GM23338 (cell line): ENCODE measurements at regions not wholly inside any gene's neighbourhood (a gene's known extent, or its start where the extent isn't known, plus 50 kb on each side); places are given as distances from the start of the nearest gene placed in this dataset.

Experiments used
- CREB1 ChIP-seq: fragments of 250-450 bp; sonication (Bioruptor Pico); IDR thresholded peaks from 2 replicates; pipeline ENCODE4 v1.5.0; 2020; ENCODE audit warnings: low read depth, mild to moderate bottlenecking, moderate library complexity
- CTCF ChIP-seq, 2 experiments: fragments of 200-600 bp in 1 of 2; sonication (generic) in 1 of 2; conservative IDR thresholded peaks; 2 replicates each; pipeline versions ENCODE4 v1.5.1 to v1.6.1; 2016 to 2017; ENCODE audit warnings: antibody characterized with exemption in 2 of 2, low read depth in 2 of 2, mild to moderate bottlenecking in 2 of 2, moderate library complexity in 1 of 2
- ETS1 ChIP-seq: IDR thresholded peaks from 2 replicates; pipeline ENCODE4 v1.6.1; 2016; ENCODE audit warnings: antibody characterized with exemption
- EZH2 ChIP-seq: fragments of 200-600 bp; sonication (generic); IDR thresholded peaks from one replicate; pipeline ENCODE4 v1.8.0; 2017; ENCODE audit warnings: antibody characterized with exemption, mild to moderate bottlenecking, low read depth; ENCODE audit not compliant: unreplicated experiment
- EZH2phosphoT487 ChIP-seq: fragments of 200-600 bp; sonication (generic); IDR thresholded peaks from one replicate; pipeline ENCODE4 v1.8.1; 2018; ENCODE audit warnings: antibody characterized with exemption; ENCODE audit not compliant: unreplicated experiment
- JUNB ChIP-seq: IDR thresholded peaks from one replicate; pipeline ENCODE4 v1.6.1; 2016; ENCODE audit warnings: antibody characterized with exemption; ENCODE audit not compliant: unreplicated experiment
- NANOG ChIP-seq: IDR thresholded peaks from 2 replicates; pipeline ENCODE4 v1.6.1; 2016; ENCODE audit warnings: antibody characterized with exemption, borderline replicate concordance
- POLR2AphosphoS5 ChIP-seq: IDR thresholded peaks from 2 replicates; pipeline ENCODE4 v1.6.1; 2016; ENCODE audit warnings: antibody characterized with exemption, low read depth
- REST ChIP-seq: IDR thresholded peaks from one replicate; pipeline ENCODE4 v1.6.1; 2018; ENCODE audit warnings: antibody characterized with exemption; ENCODE audit not compliant: unreplicated experiment
- STAT1 ChIP-seq: IDR thresholded peaks from one replicate; pipeline ENCODE4 v1.6.1; 2016; ENCODE audit warnings: antibody characterized with exemption; ENCODE audit not compliant: unreplicated experiment
- ZNF114 ChIP-seq: fragments of 250-450 bp; sonication (Bioruptor Pico); IDR thresholded peaks from 2 replicates; pipeline ENCODE4 v1.5.0; 2020; ENCODE audit warnings: mild to moderate bottlenecking, moderate library complexity
- ZNF331 ChIP-seq: fragments of 250-450 bp; sonication (Bioruptor Pico); IDR thresholded peaks from 2 replicates; pipeline ENCODE4 v1.5.0; 2020; ENCODE audit warnings: low read depth, mild to moderate bottlenecking, moderate library complexity
- ZNF462 ChIP-seq: fragments of 250-450 bp; sonication (Bioruptor Pico); IDR thresholded peaks from 2 replicates; pipeline ENCODE4 v1.5.0; 2020; ENCODE audit warnings: mild to moderate bottlenecking, moderate library complexity

- TF ChIP-seq REST (no peak), CTCF (conservative IDR thresholded peaks at IDR 0.05; ENCODE audit: low read depth in 2 of 2) (no peak), EZH2 (no peak), EZH2phosphoT487 (no peak), ETS1 (no peak), ZNF114 (no peak), POLR2AphosphoS5 (no peak), JUNB (no peak), STAT1 (no peak), ZNF331 (CRISPR knock-in tag) (no peak), NANOG (no peak), CREB1 (CRISPR knock-in tag) (no peak), ZNF462 (CRISPR knock-in tag) (no peak)
Observed at GRCh38 chr20:61027218-61027617, 224.8 kb upstream of the CDH4 start.
